ENCODE measurements at regions not wholly inside any gene's neighbourhood (a gene's known extent, or its start where the extent isn't known, plus 50 kb on each side); places are given as distances from the start of the nearest gene placed in this dataset.

- H3K4me3 ChIP-seq, result no peak overlapping the region
- DNase-seq, result no peak
- no peak for TF ChIP-seq CTCF (IDR thresholded peaks at IDR 0.05)
- no peak for TF ChIP-seq POLR2A (IDR thresholded peaks at IDR 0.05)
- H3K27ac ChIP-seq, result no peak overlapping the region
- no peaks in the 10 kb centered on the region for H3K27me3 ChIP-seq
- H3K9me3 ChIP-seq, result no peaks in the 10 kb centered on the region
- H3K4me1 ChIP-seq, result no peaks in the 10 kb centered on the region
- no peaks in the 10 kb centered on the region for H3K36me3 ChIP-seq
These were observed 304.9 kb upstream of the NBEA start for GRCh38 chr13:34637138-34637537.

- no peak for DNase-seq
- no peak overlapping the region for H3K4me3 ChIP-seq
These were observed 304.4 kb upstream of the NBEA start for GRCh38 chr13:34637636-34638035.

GRCh38 chr13:34638897-34639296 is 303.2 kb upstream of the NBEA start:
- no peak for TF ChIP-seq POLR2A (IDR thresholded peaks at IDR 0.05)
- TF ChIP-seq CTCF (IDR thresholded peaks at IDR 0.05), result no peak
- H3K27me3 ChIP-seq, result no peaks in the 10 kb centered on the region
- H3K27ac ChIP-seq, result no peak overlapping the region
- no peaks in the 10 kb centered on the region for H3K9me3 ChIP-seq
- no peaks in the 10 kb centered on the region for H3K4me1 ChIP-seq
- no peak for DNase-seq
- no peaks in the 10 kb centered on the region for H3K36me3 ChIP-seq
- H3K4me3 ChIP-seq, result no peak overlapping the region

More at GRCh38 chr13:34637636-34638035, 304.4 kb upstream of the NBEA start:
- no peak overlapping the region for H3K27ac ChIP-seq
- TF ChIP-seq CTCF (IDR thresholded peaks at IDR 0.05) (no peak), POLR2A (IDR thresholded peaks at IDR 0.05) (no peak)
- H3K4me1 ChIP-seq, result no peaks in the 10 kb centered on the region
- no peaks in the 10 kb centered on the region for H3K36me3 ChIP-seq
- H3K27me3 ChIP-seq, result no peaks in the 10 kb centered on the region
- no peaks in the 10 kb centered on the region for H3K9me3 ChIP-seq

GRCh38 chr13:34640179-34640992 is 301.7 kb upstream of the NBEA start:
- H3K4me3 ChIP-seq, result no peak overlapping the region
- H3K4me1 ChIP-seq, result no peaks in the 10 kb centered on the region
- H3K27ac ChIP-seq, result no peak overlapping the region
- no peaks in the 10 kb centered on the region for H3K36me3 ChIP-seq
- no peaks in the 10 kb centered on the region for H3K9me3 ChIP-seq
- DNase-seq, result no peak
- TF ChIP-seq CTCF (IDR thresholded peaks at IDR 0.05), result no peak
- no peak for TF ChIP-seq POLR2A (IDR thresholded peaks at IDR 0.05)
- H3K27me3 ChIP-seq, result no peaks in the 10 kb centered on the region

GRCh38 chr13:34640993-34641330 is 301.1 kb upstream of the NBEA start:
- no peaks in the 10 kb centered on the region for H3K36me3 ChIP-seq
- no peak for TF ChIP-seq CTCF (IDR thresholded peaks at IDR 0.05)
- no peak for TF ChIP-seq POLR2A (IDR thresholded peaks at IDR 0.05)
- no peaks in the 10 kb centered on the region for H3K9me3 ChIP-seq
- H3K27ac ChIP-seq, result no peak overlapping the region
- H3K27me3 ChIP-seq, result no peaks in the 10 kb centered on the region
- no peak for DNase-seq
- H3K4me1 ChIP-seq, result no peaks in the 10 kb centered on the region
- no peak overlapping the region for H3K4me3 ChIP-seq

Measured in Peyer's patch (tissue), 4 donors.